ENCODE measurements at regions not wholly inside any gene's neighbourhood (a gene's known extent, or its start where the extent isn't known, plus 50 kb on each side); places are given as distances from the start of the nearest gene placed in this dataset.

- no peaks in the 10 kb centered on the region for H3K9me3 ChIP-seq
- H3K27ac ChIP-seq: no peak overlapping the region
- no peaks in the 10 kb centered on the region for H3K4me1 ChIP-seq
- intact Hi-C loops (cut with DNase I): no loop called here
- DNase-seq (no peak), ATAC-seq (no peak)
- TF ChIP-seq CTCF (IDR thresholded peaks at IDR 0.05): no peak
- H3K4me3 ChIP-seq: no peak overlapping the region
- peaks cover 7% of the 10 kb centered on the region for H3K27me3 ChIP-seq
- no peaks in the 10 kb centered on the region for H3K36me3 ChIP-seq
Observed at GRCh38 chr17:33932996-33933395, 322.1 kb upstream of the CCL2 start.

- no peak for TF ChIP-seq CTCF (IDR thresholded peaks at IDR 0.05)
- Histone ChIP-seq H3K27me3 (peaks cover 7% of the 10 kb centered on the region), H3K9me3 (no peaks in the 10 kb centered on the region), H3K27ac (no peak overlapping the region), H3K36me3 (no peaks in the 10 kb centered on the region), H3K4me3 (no peak overlapping the region), H3K4me1 (no peaks in the 10 kb centered on the region)
- intact Hi-C loops (cut with DNase I): no loop called here
- no peak for DNase-seq
- no peak for ATAC-seq
Observed at GRCh38 chr17:33933576-33933975, 321.5 kb upstream of the CCL2 start.

- Histone ChIP-seq H3K27ac (no peak overlapping the region), H3K4me1 (no peaks in the 10 kb centered on the region), H3K4me3 (no peak overlapping the region), H3K9me3 (no peaks in the 10 kb centered on the region), H3K36me3 (no peaks in the 10 kb centered on the region), H3K27me3 (peaks cover 7% of the 10 kb centered on the region)
- intact Hi-C loops (cut with DNase I): no loop called here
- ATAC-seq (no peak), DNase-seq (no peak)
- TF ChIP-seq CTCF (IDR thresholded peaks at IDR 0.05): no peak
Observed at GRCh38 chr17:33934696-33935095, 320.4 kb upstream of the CCL2 start.

GRCh38 chr17:33935822-33936221 lies 319.3 kb upstream of the CCL2 start:
- no peak for ATAC-seq
- DNase-seq: no peak

GRCh38 chr17:33936764-33937163 lies 318.3 kb upstream of the CCL2 start:
- intact Hi-C loops (cut with DNase I): no loop called here
- Histone ChIP-seq H3K9me3 (no peaks in the 10 kb centered on the region), H3K27ac (no peak overlapping the region), H3K4me3 (no peak overlapping the region), H3K4me1 (no peaks in the 10 kb centered on the region), H3K27me3 (no peaks in the 10 kb centered on the region), H3K36me3 (no peaks in the 10 kb centered on the region)
- no peak for TF ChIP-seq CTCF (IDR thresholded peaks at IDR 0.05)
- DNase-seq (no peak), ATAC-seq (no peak)

More at GRCh38 chr17:33935822-33936221, 319.3 kb upstream of the CCL2 start:
- Histone ChIP-seq H3K4me3 (no peak overlapping the region), H3K9me3 (no peaks in the 10 kb centered on the region), H3K27me3 (peaks cover under 1% of the 10 kb centered on the region), H3K4me1 (no peaks in the 10 kb centered on the region), H3K27ac (no peak overlapping the region), H3K36me3 (no peaks in the 10 kb centered on the region)
- TF ChIP-seq CTCF (IDR thresholded peaks at IDR 0.05): no peak
- intact Hi-C loops (cut with DNase I): no loop called here

- intact Hi-C loops (cut with DNase I): no loop called here
- ATAC-seq (no peak), DNase-seq (no peak)
- Histone ChIP-seq H3K9me3 (no peaks in the 10 kb centered on the region), H3K4me3 (no peak overlapping the region), H3K27ac (no peak overlapping the region), H3K4me1 (no peaks in the 10 kb centered on the region), H3K36me3 (no peaks in the 10 kb centered on the region), H3K27me3 (no peaks in the 10 kb centered on the region)
- no peak for TF ChIP-seq CTCF (IDR thresholded peaks at IDR 0.05)
Observed at GRCh38 chr17:33939959-33940358, 315.1 kb upstream of the CCL2 start.

Measured in upper lobe of right lung (tissue), 1 donor.